ENCODE measurements at regions not wholly inside any gene's neighbourhood (a gene's known extent, or its start where the extent isn't known, plus 50 kb on each side); places are given as distances from the start of the nearest gene placed in this dataset.

DNA sequence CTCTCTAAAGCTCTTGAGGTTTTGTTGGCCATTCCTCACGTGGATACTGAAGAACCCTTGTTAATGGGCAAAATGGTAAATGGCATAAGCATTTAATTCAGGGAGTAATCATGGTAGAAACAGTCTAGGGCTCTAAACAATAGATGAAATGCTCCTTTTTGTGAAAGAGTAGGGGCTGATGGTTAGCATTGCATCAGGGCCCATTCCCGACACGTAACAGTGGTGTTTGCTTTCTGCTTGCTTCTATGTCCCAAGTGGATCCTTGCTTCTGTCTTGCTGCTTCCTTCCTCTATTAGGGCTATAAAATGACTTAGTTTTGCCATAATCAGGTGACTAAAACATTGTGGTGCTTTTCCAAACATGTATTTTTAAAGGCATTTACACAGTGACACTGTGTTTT lies 230.9 kb upstream of the AFF2 start:
- H3K27ac ChIP-seq: no peak overlapping the region
- no peaks in the 10 kb centered on the region for H3K4me1 ChIP-seq (replicated peaks)
- no peak for TF ChIP-seq POLR2A (IDR thresholded peaks at IDR 0.05)
- TF ChIP-seq POLR2AphosphoS5 (IDR thresholded peaks at IDR 0.05): no peak
- TF ChIP-seq, protein P1, sequence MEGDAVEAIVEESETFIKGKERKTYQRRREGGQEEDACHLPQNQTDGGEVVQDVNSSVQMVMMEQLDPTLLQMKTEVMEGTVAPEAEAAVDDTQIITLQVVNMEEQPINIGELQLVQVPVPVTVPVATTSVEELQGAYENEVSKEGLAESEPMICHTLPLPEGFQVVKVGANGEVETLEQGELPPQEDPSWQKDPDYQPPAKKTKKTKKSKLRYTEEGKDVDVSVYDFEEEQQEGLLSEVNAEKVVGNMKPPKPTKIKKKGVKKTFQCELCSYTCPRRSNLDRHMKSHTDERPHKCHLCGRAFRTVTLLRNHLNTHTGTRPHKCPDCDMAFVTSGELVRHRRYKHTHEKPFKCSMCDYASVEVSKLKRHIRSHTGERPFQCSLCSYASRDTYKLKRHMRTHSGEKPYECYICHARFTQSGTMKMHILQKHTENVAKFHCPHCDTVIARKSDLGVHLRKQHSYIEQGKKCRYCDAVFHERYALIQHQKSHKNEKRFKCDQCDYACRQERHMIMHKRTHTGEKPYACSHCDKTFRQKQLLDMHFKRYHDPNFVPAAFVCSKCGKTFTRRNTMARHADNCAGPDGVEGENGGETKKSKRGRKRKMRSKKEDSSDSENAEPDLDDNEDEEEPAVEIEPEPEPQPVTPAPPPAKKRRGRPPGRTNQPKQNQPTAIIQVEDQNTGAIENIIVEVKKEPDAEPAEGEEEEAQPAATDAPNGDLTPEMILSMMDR (IDR thresholded peaks at IDR 0.05): no peak
- WGBS: 63% methylated on average over 3 of the region's 3 CpGs
- no peak for DNase-seq (ENCODE audit: low spot score)
- no peaks in the 10 kb centered on the region for H3K27me3 ChIP-seq (replicated peaks; ENCODE audit: insufficient read depth)
- no peaks in the 10 kb centered on the region for H3K36me3 ChIP-seq
- H3K4me3 ChIP-seq: no peak overlapping the region
- H3K9me3 ChIP-seq: no peaks in the 10 kb centered on the region
- intact Hi-C loops (cut with DNase I): no loop called here

- H3K4me1 ChIP-seq (replicated peaks): no peaks in the 10 kb centered on the region
- H3K27ac ChIP-seq: no peak overlapping the region
- 93% methylated on average over 2 of the region's 2 CpGs for WGBS
- TF ChIP-seq, protein P1 (IDR thresholded peaks at IDR 0.05): no peak
- no peak for TF ChIP-seq POLR2AphosphoS5 (IDR thresholded peaks at IDR 0.05)
- no peak for TF ChIP-seq POLR2A (IDR thresholded peaks at IDR 0.05)
- no peak overlapping the region for H3K4me3 ChIP-seq
- DNase-seq (ENCODE audit: low spot score): no peak
- intact Hi-C loops (cut with DNase I): no loop called here
- H3K9me3 ChIP-seq: no peaks in the 10 kb centered on the region
- H3K36me3 ChIP-seq: no peaks in the 10 kb centered on the region
- no peaks in the 10 kb centered on the region for H3K27me3 ChIP-seq (replicated peaks; ENCODE audit: insufficient read depth)
Measured at GRCh38 chrX:148270499-148270898, 229.9 kb upstream of the AFF2 start.

- WGBS: 45% methylated on average over 2 of the region's 2 CpGs
- no peaks in the 10 kb centered on the region for H3K9me3 ChIP-seq
- no peak for TF ChIP-seq POLR2A (IDR thresholded peaks at IDR 0.05)
- TF ChIP-seq, protein P1 (IDR thresholded peaks at IDR 0.05): no peak
- TF ChIP-seq POLR2AphosphoS5 (IDR thresholded peaks at IDR 0.05): no peak
- H3K4me3 ChIP-seq: no peak overlapping the region
- DNase-seq (ENCODE audit: low spot score): no peak
- H3K36me3 ChIP-seq: no peaks in the 10 kb centered on the region
- H3K27me3 ChIP-seq (replicated peaks; ENCODE audit: insufficient read depth): no peaks in the 10 kb centered on the region
- H3K27ac ChIP-seq: no peak overlapping the region
- intact Hi-C loops (cut with DNase I): no loop called here
- H3K4me1 ChIP-seq (replicated peaks): no peaks in the 10 kb centered on the region
Measured at GRCh38 chrX:148271263-148271662, 229.2 kb upstream of the AFF2 start.

DNA sequence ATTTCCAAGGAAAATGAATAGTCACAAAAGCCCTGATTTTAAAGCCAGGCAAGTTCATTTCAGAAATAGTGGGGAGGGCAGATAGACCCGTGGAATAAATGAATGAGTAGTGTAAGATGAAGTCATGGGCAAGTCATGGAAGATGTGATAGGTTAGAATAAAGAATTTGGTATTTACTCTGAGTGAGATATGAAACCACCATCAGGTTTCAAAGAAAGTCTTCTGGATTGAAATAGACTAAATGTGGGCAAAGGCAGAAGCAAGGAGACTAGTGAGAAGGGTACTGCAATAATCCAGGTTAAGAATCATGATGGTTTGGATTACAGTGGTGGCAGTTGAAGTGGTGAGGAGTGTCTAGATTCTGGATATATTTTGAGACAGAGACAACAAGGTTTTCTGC lies 218.5 kb upstream of the AFF2 start:
- TF ChIP-seq, protein P1 (IDR thresholded peaks at IDR 0.05): no peak
- TF ChIP-seq POLR2A (IDR thresholded peaks at IDR 0.05): no peak
- no peak for TF ChIP-seq POLR2AphosphoS5 (IDR thresholded peaks at IDR 0.05)
- WGBS: 64% methylated on average over 1 of the region's 1 CpG

DNA sequence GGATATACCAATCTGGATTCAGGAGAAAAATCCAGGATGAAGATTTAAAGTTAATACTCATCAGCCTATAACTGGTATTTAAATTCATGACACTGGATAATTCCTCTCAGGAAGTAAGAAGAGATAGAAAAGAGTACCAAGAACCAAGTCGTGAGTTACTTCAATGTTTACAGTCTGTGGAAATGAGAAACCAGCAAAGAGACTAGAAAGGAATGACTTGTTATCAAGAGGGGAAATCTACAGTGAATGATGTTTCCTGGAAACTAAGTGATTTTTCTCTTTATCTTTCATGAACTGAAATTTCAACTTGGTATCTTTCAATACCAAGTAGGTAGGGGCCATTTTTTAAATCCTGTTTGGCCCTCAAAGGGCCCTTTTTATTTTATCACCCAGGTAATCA lies 217.9 kb upstream of the AFF2 start:
- H3K4me3 ChIP-seq: no peak overlapping the region
- H3K27me3 ChIP-seq (replicated peaks; ENCODE audit: insufficient read depth): no peaks in the 10 kb centered on the region
- H3K27ac ChIP-seq: no peak overlapping the region
- intact Hi-C loops (cut with DNase I): no loop called here
- no peak for DNase-seq (ENCODE audit: low spot score)
- H3K4me1 ChIP-seq (replicated peaks): no peaks in the 10 kb centered on the region
- H3K36me3 ChIP-seq: no peaks in the 10 kb centered on the region
- WGBS: 0% methylated on average over 1 of the region's 1 CpG
- TF ChIP-seq, protein P1 (IDR thresholded peaks at IDR 0.05): no peak
- no peak for TF ChIP-seq POLR2A (IDR thresholded peaks at IDR 0.05)
- TF ChIP-seq POLR2AphosphoS5 (IDR thresholded peaks at IDR 0.05): no peak
- H3K9me3 ChIP-seq: no peaks in the 10 kb centered on the region

More for the DNA sequence above, 218.5 kb upstream of the AFF2 start:
- no peak overlapping the region for H3K27ac ChIP-seq
- no peaks in the 10 kb centered on the region for H3K4me1 ChIP-seq (replicated peaks)
- no peak overlapping the region for H3K4me3 ChIP-seq
- no peaks in the 10 kb centered on the region for H3K36me3 ChIP-seq
- no peak for DNase-seq (ENCODE audit: low spot score)
- no peaks in the 10 kb centered on the region for H3K27me3 ChIP-seq (replicated peaks; ENCODE audit: insufficient read depth)
- intact Hi-C loops (cut with DNase I): no loop called here
- no peaks in the 10 kb centered on the region for H3K9me3 ChIP-seq
